ENCODE measurements at regions not wholly inside any gene's neighbourhood (a gene's known extent, or its start where the extent isn't known, plus 50 kb on each side); places are given as distances from the start of the nearest gene placed in this dataset.

GRCh38 chr18:30527917-30528316 is 514.6 kb downstream of the DSC3 start:
- intact Hi-C loops (cut with DNase I), result no loop called here
- H3K9me3 ChIP-seq (ENCODE audit: control insufficient read depth in 2 of 3, insufficient read depth in 1 of 3, low read length in 3 of 3), result no peaks in the 10 kb centered on the region
- H3K4me3 ChIP-seq (ENCODE audit: low read length in 3 of 3), result no peak overlapping the region
- no peak overlapping the region for H3K27ac ChIP-seq (ENCODE audit: low read depth in 2 of 2, low read length in 2 of 2)
- no peaks in the 10 kb centered on the region for H3K27me3 ChIP-seq (ENCODE audit: control insufficient read depth, insufficient read depth, low read length)
- no peaks in the 10 kb centered on the region for H3K36me3 ChIP-seq (ENCODE audit: control insufficient read depth in 2 of 3, insufficient read depth in 3 of 3, low read length in 3 of 3)
- H3K9ac ChIP-seq (ENCODE audit: low read length in 3 of 3), result no peak overlapping the region
- FAIRE-seq (no peak), DNase-seq (no peak)
- TF ChIP-seq, protein P1, sequence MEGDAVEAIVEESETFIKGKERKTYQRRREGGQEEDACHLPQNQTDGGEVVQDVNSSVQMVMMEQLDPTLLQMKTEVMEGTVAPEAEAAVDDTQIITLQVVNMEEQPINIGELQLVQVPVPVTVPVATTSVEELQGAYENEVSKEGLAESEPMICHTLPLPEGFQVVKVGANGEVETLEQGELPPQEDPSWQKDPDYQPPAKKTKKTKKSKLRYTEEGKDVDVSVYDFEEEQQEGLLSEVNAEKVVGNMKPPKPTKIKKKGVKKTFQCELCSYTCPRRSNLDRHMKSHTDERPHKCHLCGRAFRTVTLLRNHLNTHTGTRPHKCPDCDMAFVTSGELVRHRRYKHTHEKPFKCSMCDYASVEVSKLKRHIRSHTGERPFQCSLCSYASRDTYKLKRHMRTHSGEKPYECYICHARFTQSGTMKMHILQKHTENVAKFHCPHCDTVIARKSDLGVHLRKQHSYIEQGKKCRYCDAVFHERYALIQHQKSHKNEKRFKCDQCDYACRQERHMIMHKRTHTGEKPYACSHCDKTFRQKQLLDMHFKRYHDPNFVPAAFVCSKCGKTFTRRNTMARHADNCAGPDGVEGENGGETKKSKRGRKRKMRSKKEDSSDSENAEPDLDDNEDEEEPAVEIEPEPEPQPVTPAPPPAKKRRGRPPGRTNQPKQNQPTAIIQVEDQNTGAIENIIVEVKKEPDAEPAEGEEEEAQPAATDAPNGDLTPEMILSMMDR (IDR thresholded peaks at IDR 0.05; ENCODE audit: borderline replicate concordance, extremely low read depth, insufficient read depth), result no peak
- no peaks in the 10 kb centered on the region for H3K4me1 ChIP-seq (ENCODE audit: control insufficient read depth in 2 of 3, insufficient read depth in 2 of 3, low read depth in 1 of 3, low read length in 3 of 3)

- no peaks in the 10 kb centered on the region for H3K27me3 ChIP-seq (ENCODE audit: control insufficient read depth, insufficient read depth, low read length)
Observed at GRCh38 chr18:30527226-30527625, 515.3 kb downstream of the DSC3 start.

DNA sequence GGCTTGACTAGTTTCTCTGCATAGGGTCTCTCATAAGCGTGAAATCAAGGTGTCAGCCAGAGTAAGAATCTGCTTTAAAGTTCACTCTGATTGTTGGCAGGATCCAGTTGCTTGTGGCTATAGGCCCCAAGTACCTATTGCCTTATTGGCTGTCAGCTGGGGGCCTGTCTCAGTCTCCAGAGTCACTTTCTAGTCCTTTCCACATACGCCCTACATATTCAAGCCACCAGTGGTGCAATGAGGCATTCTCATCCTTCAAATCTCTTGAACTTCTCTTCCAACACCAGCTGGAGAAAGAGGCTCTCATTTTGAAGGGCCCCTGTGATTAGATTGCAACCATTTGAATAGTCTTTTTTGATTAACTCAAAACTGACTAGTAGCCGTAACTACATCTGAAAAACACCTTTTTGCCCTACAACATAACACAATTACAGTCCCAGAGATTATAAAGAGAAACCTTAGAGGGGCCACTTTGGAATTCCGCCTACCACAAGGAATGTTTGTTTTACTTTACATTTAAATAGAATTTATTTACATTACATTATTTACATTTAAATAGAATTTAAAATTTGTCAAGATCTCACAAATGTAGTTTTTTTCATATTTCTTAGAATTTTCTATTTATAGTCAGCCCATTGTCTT is 520.1 kb downstream of the DSC3 start:
- H3K9ac ChIP-seq (ENCODE audit: low read length in 3 of 3), result no peak overlapping the region
- no peak overlapping the region for H3K27ac ChIP-seq (ENCODE audit: low read depth in 2 of 2, low read length in 2 of 2)
- TF ChIP-seq, protein P1 (IDR thresholded peaks at IDR 0.05; ENCODE audit: borderline replicate concordance, extremely low read depth, insufficient read depth), result no peak
- no peaks in the 10 kb centered on the region for H3K36me3 ChIP-seq (ENCODE audit: control insufficient read depth in 2 of 3, insufficient read depth in 3 of 3, low read length in 3 of 3)
- DNase-seq (no peak), FAIRE-seq (no peak)
- H3K4me1 ChIP-seq (ENCODE audit: control insufficient read depth in 2 of 3, insufficient read depth in 2 of 3, low read depth in 1 of 3, low read length in 3 of 3), result no peaks in the 10 kb centered on the region
- intact Hi-C loops (cut with DNase I), result no loop called here
- H3K4me3 ChIP-seq (ENCODE audit: low read length in 3 of 3), result no peak overlapping the region
- no peaks in the 10 kb centered on the region for H3K27me3 ChIP-seq (ENCODE audit: control insufficient read depth, insufficient read depth, low read length)
- H3K9me3 ChIP-seq (ENCODE audit: control insufficient read depth in 2 of 3, insufficient read depth in 1 of 3, low read length in 3 of 3), result no peaks in the 10 kb centered on the region

More at GRCh38 chr18:30527226-30527625, 515.3 kb downstream of the DSC3 start:
- Histone ChIP-seq H3K9ac (ENCODE audit: low read length in 3 of 3) (no peak overlapping the region), H3K27ac (ENCODE audit: low read depth in 2 of 2, low read length in 2 of 2) (no peak overlapping the region), H3K4me1 (ENCODE audit: control insufficient read depth in 2 of 3, insufficient read depth in 2 of 3, low read depth in 1 of 3, low read length in 3 of 3) (no peaks in the 10 kb centered on the region), H3K4me3 (ENCODE audit: low read length in 3 of 3) (no peak overlapping the region), H3K9me3 (ENCODE audit: control insufficient read depth in 2 of 3, insufficient read depth in 1 of 3, low read length in 3 of 3) (no peaks in the 10 kb centered on the region), H3K36me3 (ENCODE audit: control insufficient read depth in 2 of 3, insufficient read depth in 3 of 3, low read length in 3 of 3) (no peaks in the 10 kb centered on the region)
- DNase-seq (no peak), FAIRE-seq (no peak)
- TF ChIP-seq, protein P1 (IDR thresholded peaks at IDR 0.05; ENCODE audit: borderline replicate concordance, extremely low read depth, insufficient read depth), result no peak
- intact Hi-C loops (cut with DNase I), result no loop called here

- Histone ChIP-seq H3K36me3 (ENCODE audit: control insufficient read depth in 2 of 3, insufficient read depth in 3 of 3, low read length in 3 of 3) (no peaks in the 10 kb centered on the region), H3K27me3 (ENCODE audit: control insufficient read depth, insufficient read depth, low read length) (no peaks in the 10 kb centered on the region), H3K4me1 (ENCODE audit: control insufficient read depth in 2 of 3, insufficient read depth in 2 of 3, low read depth in 1 of 3, low read length in 3 of 3) (no peaks in the 10 kb centered on the region), H3K9me3 (ENCODE audit: control insufficient read depth in 2 of 3, insufficient read depth in 1 of 3, low read length in 3 of 3) (no peaks in the 10 kb centered on the region), H3K9ac (ENCODE audit: low read length in 3 of 3) (no peak overlapping the region), H3K27ac (ENCODE audit: low read depth in 2 of 2, low read length in 2 of 2) (no peak overlapping the region), H3K4me3 (ENCODE audit: low read length in 3 of 3) (no peak overlapping the region)
- DNase-seq (peak in 1 of 5 donors; percentile 44), FAIRE-seq (no peak)
- intact Hi-C loops (cut with DNase I), result no loop called here
- TF ChIP-seq, protein P1 (IDR thresholded peaks at IDR 0.05; ENCODE audit: borderline replicate concordance, extremely low read depth, insufficient read depth), result no peak
Observed at GRCh38 chr18:30514059-30514458, 528.5 kb downstream of the DSC3 start.
